ENCODE measurements at regions not wholly inside any gene's neighbourhood (a gene's known extent, or its start where the extent isn't known, plus 50 kb on each side); places are given as distances from the start of the nearest gene placed in this dataset.
"Not testable (repeated sequence)": the region's sequence is repeated elsewhere in the genome, so short reads cannot be mapped to it uniquely, and the experiment has no call there.

DNA sequence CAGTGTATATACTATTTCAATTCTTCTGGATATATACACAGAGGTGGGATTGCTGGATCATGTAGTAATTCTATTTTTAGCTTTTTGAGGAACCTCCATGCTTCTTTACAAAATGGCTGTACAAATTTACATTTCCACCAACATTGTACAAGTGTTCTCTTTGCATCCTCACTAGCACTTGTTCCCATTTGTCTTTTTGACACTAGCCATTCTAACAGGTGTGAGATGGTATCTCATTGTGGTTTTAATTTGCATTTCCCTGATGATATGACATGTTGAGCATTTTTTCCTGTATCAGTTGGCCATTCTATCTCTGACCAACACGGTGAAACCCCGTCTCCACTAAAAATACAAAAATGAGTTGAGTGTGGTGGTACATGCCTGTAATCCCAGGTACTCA lies 68.1 kb upstream of the PMEPA1 start:
- no peak for DNase-seq

DNA sequence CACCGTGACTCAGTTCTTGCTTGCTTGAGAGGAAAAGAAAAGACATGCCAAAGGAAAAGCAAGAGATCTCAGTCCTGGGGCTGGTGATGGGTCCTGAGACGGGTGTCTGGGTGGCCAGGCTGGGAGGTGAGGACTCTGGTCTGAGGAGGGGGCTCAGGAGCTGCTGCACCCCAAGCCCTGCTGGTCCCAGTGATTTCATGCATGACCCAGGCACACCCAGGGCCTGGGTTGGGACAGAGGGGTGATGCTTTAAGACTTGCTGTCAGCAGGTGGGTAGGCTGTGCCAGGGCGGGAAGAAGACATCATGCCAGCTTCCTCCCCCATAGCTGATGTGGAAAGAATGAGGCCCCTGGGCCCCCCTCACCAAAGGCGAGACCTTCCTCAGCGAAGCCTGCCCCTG lies 65.1 kb upstream of the PMEPA1 start:
- no peak for DNase-seq

DNA sequence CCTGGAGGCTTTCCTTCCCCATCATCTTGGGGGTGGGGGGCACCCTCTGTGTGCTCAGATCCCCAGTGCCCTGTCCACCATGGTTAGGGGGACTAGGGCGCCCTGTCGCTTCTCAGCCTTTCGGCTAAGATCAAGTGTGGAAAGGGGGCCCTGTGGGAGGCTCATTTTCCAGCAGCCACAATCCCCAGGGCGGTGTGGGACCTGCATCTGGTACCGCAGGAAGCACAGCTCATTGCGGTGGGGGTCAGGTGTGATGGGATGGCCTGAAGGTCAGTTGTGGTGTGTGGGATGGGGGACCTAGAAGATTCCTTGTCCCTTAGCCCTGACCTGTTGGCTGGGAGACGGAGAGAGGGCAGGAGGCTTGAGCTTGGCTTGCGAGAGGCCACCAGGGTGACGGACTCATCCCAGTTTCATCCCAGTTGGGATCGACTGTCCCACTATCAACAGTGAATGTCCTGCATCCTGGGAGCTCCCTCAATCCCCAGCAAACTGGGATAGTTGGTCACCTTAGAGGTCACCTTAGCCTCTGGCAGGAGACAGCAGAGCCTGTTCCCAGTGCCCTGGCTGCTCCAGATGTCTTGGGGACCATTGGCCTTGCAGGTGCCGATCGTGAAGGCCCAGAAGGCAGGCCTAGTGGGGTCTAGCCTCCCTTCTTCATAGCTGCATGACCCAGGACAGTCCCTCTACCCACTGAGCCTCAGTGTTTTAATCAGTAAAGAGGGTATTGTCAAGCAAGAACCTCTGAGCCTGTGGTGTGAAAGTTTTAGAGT lies 64.5 kb upstream of the PMEPA1 start:
- DNase-seq, result no peak

DNA sequence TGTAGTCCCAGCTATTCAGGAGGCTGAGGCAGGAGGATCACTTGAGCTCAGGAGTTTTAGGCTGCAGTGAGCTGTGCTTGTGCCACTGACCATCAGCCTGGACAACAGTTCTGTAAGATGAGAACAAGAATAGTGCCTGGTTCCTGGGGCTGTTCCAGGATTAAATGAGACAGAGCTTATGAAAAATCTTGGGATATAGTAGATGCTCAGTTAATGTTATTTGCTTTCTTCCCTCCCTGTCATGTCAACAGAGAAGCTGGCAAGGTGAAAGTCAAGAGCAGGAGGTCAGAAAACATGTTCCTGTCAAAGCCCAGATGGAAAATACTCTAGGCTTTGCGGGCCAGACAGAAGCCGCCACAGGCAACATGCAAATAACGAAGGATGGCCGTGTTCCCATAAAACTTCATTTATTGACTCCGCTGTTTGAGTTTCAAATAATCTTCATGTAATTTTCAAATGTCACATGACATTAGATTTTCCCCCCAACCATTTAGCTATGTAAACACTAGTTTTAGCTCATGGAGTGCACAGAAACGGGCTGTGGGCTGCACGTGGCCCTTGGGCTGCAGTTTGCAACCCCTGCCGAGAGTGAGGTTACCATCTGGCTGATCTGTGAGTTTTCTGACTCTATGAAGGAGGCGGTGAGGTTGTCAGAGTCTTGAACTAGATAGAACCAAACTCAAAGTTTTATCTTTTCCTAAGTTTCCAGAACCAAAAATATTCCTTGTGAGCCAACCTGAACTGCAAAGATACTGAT lies 63.4 kb upstream of the PMEPA1 start:
- no peak for DNase-seq

DNA sequence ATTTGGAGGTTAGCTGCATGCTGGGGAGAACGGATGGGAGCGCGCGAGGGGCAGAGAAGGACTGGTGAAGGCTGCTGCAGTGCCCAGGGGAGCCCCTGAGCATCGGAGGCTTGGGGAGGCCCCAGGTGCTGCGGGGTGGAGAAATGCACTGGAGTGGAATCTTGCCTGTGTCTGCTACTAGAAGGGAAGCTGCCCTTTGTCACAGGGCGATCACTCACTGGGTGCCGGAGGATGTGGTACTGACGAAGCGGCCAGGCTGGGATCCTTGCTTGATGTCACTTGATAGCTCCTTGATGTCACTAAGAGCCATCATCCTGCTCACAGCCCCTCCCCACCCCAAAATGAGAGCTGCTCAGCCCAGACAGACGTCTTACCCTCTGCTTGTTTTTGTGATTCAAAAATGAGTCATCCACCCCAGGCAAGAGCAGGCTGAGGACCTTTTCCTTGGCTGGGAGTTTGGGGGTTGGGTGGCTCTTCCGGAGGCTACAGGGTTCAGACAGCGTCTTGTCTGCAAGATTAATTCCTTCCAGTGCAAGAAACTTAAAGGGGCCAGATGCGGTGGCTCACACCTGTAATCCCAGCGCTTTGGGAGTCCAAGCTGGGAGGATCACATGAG lies 62.6 kb upstream of the PMEPA1 start:
- no peak for DNase-seq

DNA sequence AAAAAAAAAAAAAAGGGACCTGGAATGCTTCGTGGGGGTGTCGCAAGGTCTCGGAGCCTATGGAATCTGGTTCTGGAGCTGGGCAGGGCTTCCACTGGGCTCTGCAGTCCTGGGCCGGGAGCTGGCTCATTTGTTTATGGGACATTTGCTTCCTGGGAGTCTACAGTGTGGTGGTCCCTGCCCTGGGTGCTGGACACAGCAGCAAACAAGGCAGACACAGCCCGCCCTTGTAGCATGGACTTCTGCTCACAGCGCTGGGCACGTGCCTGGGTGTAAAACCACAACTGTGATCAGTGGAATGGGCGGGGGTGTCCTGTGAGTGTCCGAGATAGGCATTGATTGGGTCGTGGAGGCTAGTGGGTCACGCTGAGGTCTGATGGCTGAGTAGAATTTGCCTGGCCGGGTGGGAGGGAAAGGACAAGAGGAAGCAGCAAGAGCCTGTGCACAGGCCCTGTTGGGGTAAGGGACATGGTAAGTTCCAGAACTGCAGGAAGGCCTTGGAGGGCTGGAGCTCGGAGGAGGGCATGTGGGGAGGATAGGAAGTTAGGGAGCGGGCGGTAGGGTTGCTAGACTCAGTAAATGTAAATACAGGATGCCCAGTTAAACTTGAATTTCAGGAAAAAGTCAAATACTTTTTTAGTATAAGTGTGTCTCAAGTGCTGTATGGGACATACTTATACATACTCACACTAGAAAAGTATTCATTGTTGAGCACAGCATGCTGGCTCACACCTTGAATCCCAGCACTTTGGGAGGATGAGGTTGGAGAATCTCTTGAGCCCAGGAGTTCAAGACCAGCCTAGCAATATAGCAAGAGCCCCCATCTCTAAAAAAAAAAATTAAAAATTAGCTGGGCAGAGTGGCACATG lies 61.3 kb upstream of the PMEPA1 start:
- DNase-seq, result no peak

DNA sequence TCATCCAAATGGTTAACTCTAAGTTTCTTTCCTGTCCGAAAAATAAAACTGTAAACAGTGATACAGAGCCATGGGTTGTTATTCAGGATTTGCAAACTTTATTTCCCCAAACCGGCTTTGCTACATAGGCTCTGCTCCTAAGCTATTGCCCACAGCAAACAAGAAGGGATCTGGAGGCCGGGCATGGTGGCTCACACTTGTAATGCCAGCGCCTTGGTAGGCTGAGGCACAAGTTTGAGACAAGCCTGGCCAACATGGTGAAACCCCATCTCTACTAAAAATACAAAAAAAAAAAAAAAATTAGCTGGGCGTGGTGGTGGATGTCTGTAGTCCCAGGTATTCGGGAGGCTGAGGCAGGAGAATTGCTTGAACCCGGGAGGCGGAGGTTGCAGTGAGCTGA lies 60.6 kb upstream of the PMEPA1 start:
- DNase-seq, result not testable (repeated sequence)

DNA sequence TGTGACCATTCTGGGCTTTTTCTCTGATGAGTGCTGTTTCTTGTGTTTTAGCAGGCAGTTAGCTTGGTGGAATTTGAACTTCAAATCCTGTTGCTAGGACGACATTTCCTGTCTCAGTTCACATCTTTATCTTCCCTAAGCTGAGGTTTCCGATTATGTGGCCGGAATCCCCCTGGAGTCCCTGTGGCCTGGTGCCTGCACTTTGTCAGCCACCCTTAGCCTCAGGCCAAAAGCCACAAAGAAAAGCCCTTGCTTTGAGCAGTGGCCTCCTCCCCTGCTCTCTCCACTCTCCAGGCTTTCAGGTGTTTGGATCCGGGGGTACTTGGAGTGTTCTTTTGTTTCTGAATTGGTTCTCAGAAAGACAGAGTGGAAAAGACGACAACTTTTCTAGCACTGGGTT lies 59.9 kb upstream of the PMEPA1 start:
- DNase-seq, result no peak

DNA sequence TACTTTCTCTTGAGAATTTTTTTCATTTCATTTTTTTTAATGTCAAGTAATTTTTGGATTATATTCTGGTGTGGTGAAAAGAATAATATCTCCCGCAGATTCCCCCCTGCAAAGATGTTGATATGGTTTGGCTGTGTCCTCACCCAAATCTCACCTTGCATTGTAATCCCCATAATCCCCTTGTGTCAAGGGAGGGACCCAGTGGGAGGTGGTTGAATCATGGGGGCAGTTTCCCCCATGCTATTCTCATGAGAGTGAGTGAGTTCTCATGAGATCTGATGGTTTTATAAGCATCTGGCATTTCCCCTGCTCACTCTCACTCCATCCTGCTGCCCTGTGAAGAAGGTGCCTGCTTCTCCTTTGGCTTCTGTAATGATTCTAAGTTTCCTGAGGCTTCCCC lies 58.7 kb upstream of the PMEPA1 start:
- no peak for DNase-seq

DNA sequence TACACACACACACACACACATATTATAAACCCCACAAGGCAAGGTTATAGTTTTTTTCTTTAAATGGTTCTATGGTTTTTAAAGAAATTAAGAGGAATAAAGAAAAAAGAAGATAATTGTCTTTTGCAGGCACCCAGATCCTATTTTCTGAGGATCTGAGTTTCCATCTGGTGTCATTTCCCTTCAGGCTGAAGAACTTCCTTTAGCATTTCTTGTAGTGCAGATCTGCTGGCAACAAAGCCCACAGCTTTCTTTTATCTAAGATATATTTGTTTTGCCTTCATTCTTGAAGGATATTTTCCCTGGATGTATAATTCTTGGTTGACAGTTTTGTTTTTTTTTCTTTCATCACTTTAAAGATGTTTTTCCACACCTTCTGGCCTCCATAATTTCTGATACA lies 57.6 kb upstream of the PMEPA1 start:
- no peak for DNase-seq

DNA sequence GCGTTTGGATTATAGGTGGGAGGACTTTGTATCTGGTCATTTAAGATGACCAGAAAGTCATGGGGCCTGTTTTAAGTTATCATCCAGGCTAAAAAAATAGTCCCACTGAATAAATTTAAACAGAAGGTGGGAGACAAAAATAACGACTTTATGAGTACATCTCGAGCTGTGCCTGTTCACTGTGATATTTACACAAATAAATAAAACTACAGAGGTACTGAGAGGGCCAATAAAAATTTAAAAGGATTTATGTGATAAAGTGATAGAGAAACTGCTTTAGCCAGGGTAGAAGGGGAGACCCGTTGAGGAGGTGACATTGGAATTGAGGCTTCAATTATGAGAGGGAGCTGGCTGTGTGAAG lies 53.4 kb upstream of the PMEPA1 start:
- no peak for DNase-seq

DNA sequence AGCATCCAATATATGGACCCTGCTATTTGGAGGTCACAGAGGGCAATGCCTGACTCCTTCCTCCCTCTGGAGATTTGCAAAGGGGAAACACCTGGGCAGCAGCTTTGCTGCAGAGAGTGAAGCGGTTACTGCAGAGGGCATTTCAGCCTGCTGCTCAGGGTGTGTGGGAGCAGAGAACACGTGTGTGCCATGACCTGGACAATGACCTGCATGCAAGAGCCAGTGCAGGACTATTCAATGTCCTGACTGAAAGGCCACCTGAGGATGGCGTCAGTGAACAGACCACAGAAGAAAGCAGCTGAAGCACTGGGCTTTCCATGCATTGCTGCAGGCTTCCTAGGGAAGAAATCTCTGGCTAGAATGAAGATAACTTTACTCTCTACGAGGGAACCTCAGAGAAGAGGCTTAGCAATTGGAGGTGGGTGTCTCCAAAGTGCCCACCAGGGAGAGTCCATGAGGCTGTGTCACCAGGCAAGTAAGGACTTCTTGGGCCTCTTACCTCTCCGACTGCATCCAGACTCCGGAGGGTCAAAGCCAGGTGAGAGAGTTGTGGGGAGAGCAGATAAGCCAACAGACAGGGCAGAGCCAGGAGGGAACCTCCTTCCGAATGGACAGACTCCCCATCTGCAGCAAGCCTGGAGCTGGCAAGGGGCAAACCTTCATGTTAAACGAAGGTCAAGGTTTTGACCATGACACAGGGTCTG lies 52.9 kb upstream of the PMEPA1 start:
- no peak for DNase-seq

DNA sequence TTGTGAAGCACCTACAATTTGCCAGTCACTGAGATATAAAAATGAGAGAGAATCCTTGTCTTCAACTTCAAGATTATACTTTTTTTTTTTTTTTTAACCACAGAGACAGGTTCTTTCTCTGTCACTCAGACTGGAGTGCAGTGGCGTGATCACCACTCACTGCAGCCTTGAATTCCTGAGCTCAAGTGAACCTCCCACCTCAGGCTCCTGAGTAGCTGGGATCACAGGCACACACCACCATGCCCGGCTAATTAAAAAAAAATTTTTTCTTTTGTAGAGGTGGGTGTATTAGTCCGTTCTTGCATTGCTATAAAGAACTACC lies 51.6 kb upstream of the PMEPA1 start:
- DNase-seq, result no peak

DNA sequence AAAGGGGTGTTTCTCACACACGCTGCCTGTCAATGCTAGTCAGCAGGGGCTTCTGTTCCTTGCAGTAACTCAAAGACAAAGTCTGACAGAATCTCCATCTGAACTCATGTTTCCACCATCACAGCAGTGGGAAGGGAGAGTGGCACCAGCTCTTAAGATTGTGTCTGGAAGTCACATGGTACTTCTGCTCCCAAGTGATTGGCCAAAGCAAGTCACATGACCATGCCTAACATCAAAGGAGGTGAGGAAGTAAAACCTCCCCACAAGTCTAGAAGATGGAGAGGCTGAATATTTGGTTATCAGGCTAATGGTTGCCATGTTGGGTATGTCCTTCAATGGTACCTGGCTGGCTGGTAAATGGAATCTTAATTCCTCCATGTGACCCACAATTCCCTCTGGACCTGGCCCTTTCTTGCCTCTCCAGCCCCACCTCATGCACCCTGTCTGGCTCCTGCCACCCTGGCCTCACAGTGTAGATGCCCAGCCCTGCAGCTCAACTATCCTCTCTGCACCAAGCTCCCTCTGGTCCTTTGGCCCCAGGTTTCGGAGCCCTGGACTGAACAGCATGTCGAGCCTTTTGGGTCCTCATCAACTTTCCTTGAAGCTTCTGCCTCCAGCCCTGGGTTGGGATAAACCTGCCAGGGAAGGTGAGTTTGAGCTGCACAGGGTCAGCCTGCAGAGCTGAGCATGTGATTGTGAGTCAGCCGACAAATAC lies 51.0 kb upstream of the PMEPA1 start:
- DNase-seq, result no peak

DNA sequence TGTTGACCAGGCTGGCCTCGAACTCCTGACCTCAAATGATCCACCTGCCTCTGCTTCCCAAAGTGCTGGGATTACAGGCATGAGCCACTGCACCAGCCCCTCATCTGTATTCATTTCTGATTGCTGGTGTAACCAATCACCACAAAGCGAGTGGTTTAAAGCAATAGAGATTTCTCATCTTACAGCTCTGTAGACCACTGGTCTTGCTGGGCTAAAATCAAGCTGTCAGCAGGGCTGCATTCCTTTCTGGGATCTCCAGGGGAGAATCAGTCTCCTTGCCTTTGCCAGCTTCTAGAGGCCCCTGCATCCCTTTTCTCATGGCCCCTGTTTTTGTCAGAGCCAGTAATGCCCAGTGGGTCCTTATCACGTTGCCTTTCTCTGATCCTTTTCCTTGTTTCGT lies 49.9 kb upstream of the PMEPA1 start:
- no peak for DNase-seq

Data from SHP77 treated with DMSO at 0.1 percent for 48 hours (cell line).